ENCODE measurements at regions not wholly inside any gene's neighbourhood (a gene's known extent, or its start where the extent isn't known, plus 50 kb on each side); places are given as distances from the start of the nearest gene placed in this dataset.

DNA sequence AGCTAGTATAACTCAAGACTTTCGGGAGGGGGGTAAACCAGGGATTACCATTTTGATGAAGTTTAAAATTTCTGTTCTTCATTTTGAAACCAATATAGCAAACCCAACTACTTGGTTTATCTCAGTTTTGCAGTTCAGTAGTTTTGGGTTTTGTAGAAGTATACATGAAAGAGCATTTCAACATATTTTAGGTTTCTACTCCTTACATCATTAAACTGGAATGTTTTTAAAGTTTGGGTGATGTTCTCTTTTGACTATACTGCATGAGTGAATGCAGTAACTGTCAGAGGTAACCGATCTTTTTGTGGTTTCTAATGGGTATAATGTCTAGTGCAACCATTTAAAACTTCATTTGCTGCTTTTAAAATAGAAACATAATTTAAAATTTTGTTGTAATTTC, 248.3 kb upstream of the MAD2L1 start:
- TF ChIP-seq, protein P1, sequence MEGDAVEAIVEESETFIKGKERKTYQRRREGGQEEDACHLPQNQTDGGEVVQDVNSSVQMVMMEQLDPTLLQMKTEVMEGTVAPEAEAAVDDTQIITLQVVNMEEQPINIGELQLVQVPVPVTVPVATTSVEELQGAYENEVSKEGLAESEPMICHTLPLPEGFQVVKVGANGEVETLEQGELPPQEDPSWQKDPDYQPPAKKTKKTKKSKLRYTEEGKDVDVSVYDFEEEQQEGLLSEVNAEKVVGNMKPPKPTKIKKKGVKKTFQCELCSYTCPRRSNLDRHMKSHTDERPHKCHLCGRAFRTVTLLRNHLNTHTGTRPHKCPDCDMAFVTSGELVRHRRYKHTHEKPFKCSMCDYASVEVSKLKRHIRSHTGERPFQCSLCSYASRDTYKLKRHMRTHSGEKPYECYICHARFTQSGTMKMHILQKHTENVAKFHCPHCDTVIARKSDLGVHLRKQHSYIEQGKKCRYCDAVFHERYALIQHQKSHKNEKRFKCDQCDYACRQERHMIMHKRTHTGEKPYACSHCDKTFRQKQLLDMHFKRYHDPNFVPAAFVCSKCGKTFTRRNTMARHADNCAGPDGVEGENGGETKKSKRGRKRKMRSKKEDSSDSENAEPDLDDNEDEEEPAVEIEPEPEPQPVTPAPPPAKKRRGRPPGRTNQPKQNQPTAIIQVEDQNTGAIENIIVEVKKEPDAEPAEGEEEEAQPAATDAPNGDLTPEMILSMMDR (IDR thresholded peaks at IDR 0.05 in 4 of 5, conservative IDR thresholded peaks at IDR 0.05 in 1 of 5): no peak
- TF ChIP-seq POLR2A (IDR thresholded peaks at IDR 0.05): no peak
